RWPE1 (cell line): ENCODE measurements at regions not wholly inside any gene's neighbourhood (a gene's known extent, or its start where the extent isn't known, plus 50 kb on each side); places are given as distances from the start of the nearest gene placed in this dataset.
"Not testable (repeated sequence)": the region's sequence is repeated elsewhere in the genome, so short reads cannot be mapped to it uniquely, and the experiment has no call there.

Experiments
- CTCF ChIA-PET: fragments of 350-600 bp; sonication (Branson Sonifier 250); formaldehyde crosslinking; extraction: SDS; loops from one replicate; lab custom pipeline; 2021; lab: Yijun Ruan, JAX
- POLR2A ChIA-PET: fragments of 400-600 bp; formaldehyde crosslinking; extraction: SDS; loops from one replicate; lab custom pipeline; 2020; ENCODE audit warnings: antibody characterized with exemption; ENCODE audit not compliant: low non-redundant PET; lab: Yijun Ruan, JAX
- DNase-seq: peaks from one replicate; pipeline ENCODE4 v3.0.0; 2012; ENCODE audit warnings: low spot score
- H3K27ac ChIP-seq: fragments of 450-650 bp; 2 replicates; pipeline ENCODE4 v1.5.1; 2017
- CTCF ChIP-seq: fragments of 450-650 bp; conservative IDR thresholded peaks from 2 replicates; pipeline ENCODE4 v1.5.1; 2017; ENCODE audit warnings: low read depth, mild to moderate bottlenecking

- ChIA-PET CTCF (no interaction called here), POLR2A (no interaction called here)
- no peak overlapping the region for H3K27ac ChIP-seq
- no peak for DNase-seq
- no peak for TF ChIP-seq CTCF
These were observed 103.7 kb downstream of the C5orf15 start for GRCh38 chr5:133864711-133865110.

GRCh38 chr5:133863857-133864585 is 104.4 kb downstream of the C5orf15 start:
- ChIA-PET POLR2A (no interaction called here), CTCF (no interaction called here)
- H3K27ac ChIP-seq: no peak overlapping the region
- DNase-seq: no peak
- TF ChIP-seq CTCF: no peak

DNA sequence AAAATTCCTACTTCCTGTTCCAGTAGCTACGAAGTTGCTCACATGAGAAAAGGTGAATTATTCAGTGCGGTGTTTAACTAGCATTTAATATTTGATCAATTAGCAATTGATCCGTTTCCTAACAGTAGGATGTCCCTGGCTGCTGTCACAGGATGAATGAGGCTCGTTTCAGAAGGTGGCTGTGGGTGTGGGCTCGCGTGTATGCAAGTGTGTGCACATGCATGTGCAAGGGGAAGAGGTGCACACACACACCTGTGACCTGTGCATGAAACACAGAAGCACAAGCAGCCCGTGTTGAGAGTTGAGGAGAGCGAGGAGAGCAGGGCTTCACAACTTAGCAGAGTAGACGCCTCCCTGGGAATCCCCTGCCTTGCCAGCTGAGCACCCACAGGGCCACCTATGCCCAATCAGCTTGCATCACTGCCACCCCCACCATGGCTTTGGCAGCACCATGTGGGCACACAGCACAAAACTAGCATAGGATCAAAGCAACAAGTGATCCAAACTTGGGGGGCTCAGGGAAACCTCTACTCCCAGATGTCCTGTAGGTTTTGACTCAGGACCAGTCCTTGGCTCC is 107.2 kb downstream of the C5orf15 start:
- ChIA-PET CTCF (interaction anchor here (0.7 to 0.9 kb wide), 2 partner anchors 11 to 12 kb away, joined by 3 read pairs; no protein-coding TSS in a partner anchor), POLR2A (no interaction called here)
- H3K27ac ChIP-seq: no peak overlapping the region
- no peak for TF ChIP-seq CTCF
- no peak for DNase-seq

DNA sequence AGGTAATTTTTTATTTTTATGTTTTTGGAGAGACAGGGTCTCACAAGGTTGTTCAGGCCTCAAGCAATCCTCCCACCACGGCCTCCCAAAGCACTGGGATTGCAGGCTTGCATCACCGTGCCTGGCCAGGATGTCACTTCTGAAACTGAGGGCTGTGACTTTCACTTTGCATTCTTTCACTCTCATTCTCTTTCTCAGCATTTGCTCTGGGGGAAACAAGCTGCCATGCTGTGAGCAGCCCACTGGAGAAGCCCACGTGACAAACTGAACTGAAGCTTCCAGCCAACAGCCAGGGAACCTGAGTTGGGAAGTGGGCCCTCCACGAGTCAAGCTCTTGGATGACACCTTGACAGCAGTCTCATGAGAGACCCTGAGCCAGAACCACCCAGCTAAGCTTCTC is 109.4 kb downstream of the C5orf15 start:
- no peak for TF ChIP-seq CTCF
- no peak overlapping the region for H3K27ac ChIP-seq
- ChIA-PET POLR2A (no interaction called here), CTCF (interaction anchor here (1.4 kb wide), 1 partner anchor 11 kb away, joined by 3 read pairs; no protein-coding TSS in a partner anchor)
- DNase-seq: no peak

DNA sequence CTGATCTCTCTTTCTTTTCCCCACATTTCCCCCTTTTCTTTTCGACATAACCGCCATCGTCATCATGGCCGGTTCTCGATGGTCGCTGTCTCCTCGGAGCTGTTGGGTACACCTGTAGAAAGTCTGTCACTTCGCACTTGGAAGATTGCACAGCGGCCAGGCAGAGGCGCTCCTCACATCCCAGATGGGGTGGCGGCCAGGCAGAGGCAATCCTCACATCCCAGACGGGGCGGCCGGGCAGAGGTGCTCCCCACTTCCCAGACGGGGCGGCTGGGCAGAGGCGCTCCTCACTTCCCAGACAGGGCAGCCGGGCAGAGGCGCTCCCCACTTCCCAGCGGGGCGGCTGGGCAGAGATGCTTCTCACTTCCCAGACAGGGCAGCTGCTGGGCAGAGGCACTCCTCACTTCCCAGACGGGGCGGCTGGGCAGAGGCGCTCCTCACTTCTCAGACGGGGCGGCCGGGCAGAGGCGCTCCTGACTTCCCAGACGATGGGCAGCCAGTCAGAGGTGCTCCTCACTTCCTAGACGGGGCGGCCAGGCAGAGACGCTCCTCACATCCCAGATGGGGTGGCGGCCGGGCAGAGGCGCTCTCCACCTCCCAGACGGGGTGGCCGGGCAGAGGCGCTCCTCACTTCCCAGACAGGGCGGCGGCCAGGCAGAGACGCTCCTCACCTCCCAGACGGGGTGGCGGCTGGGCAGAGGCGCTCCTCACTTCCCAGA is 110.7 kb downstream of the C5orf15 start:
- H3K27ac ChIP-seq, POLR2A ChIA-PET, CTCF ChIA-PET, DNase-seq: not testable (repeated sequence)

DNA sequence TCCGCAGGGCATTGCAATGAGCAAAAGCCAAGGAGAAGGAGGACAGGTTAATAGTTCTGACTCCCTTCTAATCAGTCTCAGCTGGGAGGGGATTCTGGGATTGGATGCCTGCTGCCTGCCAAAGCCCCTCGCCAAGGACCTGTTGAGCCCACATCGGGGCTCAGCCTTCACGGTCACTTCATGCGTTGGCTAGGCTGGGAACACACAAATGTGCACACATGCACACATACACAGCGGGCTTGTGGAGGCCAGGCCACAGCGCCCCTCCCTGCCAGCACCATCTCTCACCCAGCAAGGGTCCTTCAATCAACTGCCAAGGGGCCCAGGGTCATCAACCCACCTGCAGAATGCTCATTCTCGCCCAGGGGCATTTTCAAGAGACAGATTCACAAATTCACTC is 113.9 kb downstream of the C5orf15 start:
- no peak for DNase-seq
- no peak overlapping the region for H3K27ac ChIP-seq
- POLR2A ChIA-PET: no interaction called here
- CTCF ChIA-PET: no interaction called here
- TF ChIP-seq CTCF: no peak
